Stomach (tissue), 8 donors: ENCODE measurements at regions not wholly inside any gene's neighbourhood (a gene's known extent, or its start where the extent isn't known, plus 50 kb on each side); places are given as distances from the start of the nearest gene placed in this dataset.

Source experiments
- DNase-seq, 2 donors: peaks; one replicate each; pipeline versions ENCODE4 v3.0.0 to v3.0.0-alpha.2; 2013 to 2019
- H3K27ac ChIP-seq, 5 donors: fragments of 200-600 bp in 4 of 5; sonication (generic) in 4 of 5; one replicate each; pipeline ENCODE4 v1.5.1; 2013 to 2019; ENCODE audit warnings: mild to moderate bottlenecking in 1 of 5, moderate library complexity in 1 of 5
- H3K27me3 ChIP-seq, 3 donors: fragments of 200-600 bp; sonication (generic); one replicate each; pipeline ENCODE4 v1.5.1; 2017 to 2019; ENCODE audit warnings: mixed run types in 1 of 3
- H3K36me3 ChIP-seq, 4 donors: fragments of 200-600 bp; sonication (generic); 1 replicate in 3 of 4; 2 replicates in 1 of 4; pipeline ENCODE4 v1.5.1; 2016 to 2019
- H3K4me1 ChIP-seq, 4 donors: fragments of 200-600 bp; sonication (generic); one replicate each; pipeline ENCODE4 v1.5.1; 2016 to 2019
- H3K4me3 ChIP-seq, 4 donors: fragments of 200-600 bp; sonication (generic) in 3 of 4; one replicate each; pipeline ENCODE4 v1.5.1; 2016 to 2019; ENCODE audit warnings: mild to moderate bottlenecking in 1 of 4
- H3K9me3 ChIP-seq, 4 donors: fragments of 200-600 bp; sonication (generic); one replicate each; pipeline ENCODE4 v1.5.1; 2016 to 2019
- CTCF ChIP-seq, 7 experiments: fragments of 450-650 bp in 4 of 7; fragments of 200-600 bp in 3 of 7; sonication (generic) in 3 of 7; IDR thresholded peaks; one replicate each; pipeline ENCODE4 v1.5.1; 2016 to 2019; ENCODE audit warnings: antibody characterized with exemption in 7 of 7, control low read depth in 2 of 7, mild to moderate bottlenecking in 1 of 7
- EP300 ChIP-seq: sonication (generic); formaldehyde crosslinking; IDR thresholded peaks from one replicate; pipeline ENCODE4 v1.6.1; 2017; ENCODE audit warnings: antibody characterized with exemption
- POLR2A ChIP-seq, 4 donors: fragments of 450-650 bp; IDR thresholded peaks; one replicate each; pipeline ENCODE4 v1.6.1; 2016; ENCODE audit warnings: antibody characterized with exemption in 4 of 4, control low read depth in 2 of 4, mild to moderate bottlenecking in 1 of 4, moderate library complexity in 1 of 4
- POLR2AphosphoS5 ChIP-seq, 3 donors: sonication (generic); formaldehyde crosslinking; IDR thresholded peaks; one replicate each; pipeline ENCODE4 v1.6.1; 2016; ENCODE audit warnings: antibody characterized with exemption in 3 of 3
- WGBS, 5 donors: extraction: QIAGEN DNeasy Blood & Tissue Kit in 3 of 5; methylation state at CpG; one replicate each; pipeline versions ENCODE4 v1.1.5 to v1.1.7; 2013 to 2018; 5-methylcytosine and 5-hydroxymethylcytosine counted together
- intact Hi-C: fragments of 100-400 bp; cut with DNase I; formaldehyde crosslinking; loops from one replicate; pipeline ENCODE4 v1.15.1; 2023; ENCODE audit warnings: low total_unique reads
- donor health status: healthy with polysubstance abuse.
- donor health status: Bipolar disorder and iron deficiency.
- donor health status: healthy.

GRCh38 chr5:2180456-2180855 lies 297.7 kb upstream of the IRX4 start:
- Histone ChIP-seq H3K27ac (no peak overlapping the region), H3K9me3 (no peaks in the 10 kb centered on the region), H3K36me3 (no peaks in the 10 kb centered on the region), H3K4me1 (no peaks in the 10 kb centered on the region), H3K4me3 (no peak overlapping the region), H3K27me3 (peaks cover 0 to 37% (median 0%) of the 10 kb centered on the region in 3 donors)
- no peak for TF ChIP-seq POLR2AphosphoS5 (IDR thresholded peaks at IDR 0.05)
- TF ChIP-seq CTCF (IDR thresholded peaks at IDR 0.05) = no peak
- TF ChIP-seq EP300 = no peak
- no peak for TF ChIP-seq POLR2A (IDR thresholded peaks at IDR 0.05)
- no peak for DNase-seq
- 85 to 90% (median 86%) methylated on average over 11 to 17 of the region's 17 CpGs for WGBS, 5 donors
- intact Hi-C loops = no loop called here

- Histone ChIP-seq H3K27ac (no peak overlapping the region), H3K9me3 (no peaks in the 10 kb centered on the region), H3K27me3 (peaks cover 0 to 31% (median 0%) of the 10 kb centered on the region in 3 donors), H3K4me3 (no peak overlapping the region), H3K4me1 (no peaks in the 10 kb centered on the region), H3K36me3 (no peaks in the 10 kb centered on the region)
- 68 to 89% (median 84%) methylated on average over 15 to 23 of the region's 23 CpGs for WGBS, 5 donors
- intact Hi-C loops = no loop called here
- no peak for DNase-seq
- TF ChIP-seq POLR2AphosphoS5 (IDR thresholded peaks at IDR 0.05) (no peak), CTCF (IDR thresholded peaks at IDR 0.05) (no peak), EP300 (no peak), POLR2A (IDR thresholded peaks at IDR 0.05) (no peak)
These were observed 297.1 kb upstream of the IRX4 start for GRCh38 chr5:2179861-2180260.

GRCh38 chr5:2178528-2178927 lies 295.8 kb upstream of the IRX4 start:
- Histone ChIP-seq H3K4me3 (no peak overlapping the region), H3K27ac (no peak overlapping the region), H3K4me1 (no peaks in the 10 kb centered on the region), H3K27me3 (peaks cover 0 to 34% (median 0%) of the 10 kb centered on the region in 3 donors), H3K36me3 (no peaks in the 10 kb centered on the region), H3K9me3 (no peaks in the 10 kb centered on the region)
- TF ChIP-seq POLR2A (IDR thresholded peaks at IDR 0.05) (no peak), CTCF (IDR thresholded peaks at IDR 0.05) (no peak), POLR2AphosphoS5 (IDR thresholded peaks at IDR 0.05) (no peak), EP300 (no peak)
- no peak for DNase-seq
- 85 to 92% (median 90%) methylated on average over 4 to 12 of the region's 12 CpGs for WGBS, 5 donors
- intact Hi-C loops = no loop called here

GRCh38 chr5:2178071-2178477 lies 295.3 kb upstream of the IRX4 start:
- no peak for TF ChIP-seq POLR2A (IDR thresholded peaks at IDR 0.05)
- TF ChIP-seq EP300 = no peak
- TF ChIP-seq CTCF (IDR thresholded peaks at IDR 0.05) = no peak
- TF ChIP-seq POLR2AphosphoS5 (IDR thresholded peaks at IDR 0.05) = no peak
- Histone ChIP-seq H3K27me3 (peaks cover 0 to 34% (median 0%) of the 10 kb centered on the region in 3 donors), H3K36me3 (no peaks in the 10 kb centered on the region), H3K9me3 (no peaks in the 10 kb centered on the region), H3K4me1 (no peaks in the 10 kb centered on the region), H3K4me3 (no peak overlapping the region), H3K27ac (no peak overlapping the region)
- WGBS, 5 donors = 77 to 85% (median 84%) methylated on average over 5 to 12 of the region's 12 CpGs
- intact Hi-C loops = no loop called here
- no peak for DNase-seq
